HG02571 (cell line): ENCODE measurements at regions not wholly inside any gene's neighbourhood (a gene's known extent, or its start where the extent isn't known, plus 50 kb on each side); places are given as distances from the start of the nearest gene placed in this dataset.

Source experiments
- ATAC-seq: cut with Tn5 transposase; IDR thresholded peaks from one replicate; pipeline ENCODE4 v1.9.1; 2021; ENCODE audit warnings: mild to moderate bottlenecking, moderate library complexity; ENCODE audit not compliant: unreplicated experiment

- no peak for ATAC-seq
Measured at GRCh38 chr9:73643379-73644013, 491.8 kb downstream of the ANXA1 start.

DNA sequence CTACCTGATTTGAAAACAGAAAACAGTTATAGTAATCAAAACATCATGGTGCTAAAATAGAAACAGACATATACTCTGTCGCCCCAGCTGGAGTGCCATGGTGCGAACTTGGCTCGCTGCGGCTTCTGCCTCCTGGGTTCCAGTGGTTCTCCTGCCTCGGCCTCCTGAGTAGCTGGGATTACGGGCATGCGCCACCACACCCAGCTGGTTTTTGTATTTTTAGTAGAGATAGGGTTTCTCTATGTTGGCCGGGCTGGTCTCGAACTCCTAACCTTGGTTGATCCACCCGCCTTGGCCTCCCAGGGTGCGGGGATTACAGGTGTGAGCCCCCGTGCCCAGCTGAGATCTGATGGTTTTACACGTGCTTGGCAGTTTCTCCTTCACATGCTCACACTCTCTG, 495.9 kb downstream of the ANXA1 start:
- ATAC-seq = no peak

DNA sequence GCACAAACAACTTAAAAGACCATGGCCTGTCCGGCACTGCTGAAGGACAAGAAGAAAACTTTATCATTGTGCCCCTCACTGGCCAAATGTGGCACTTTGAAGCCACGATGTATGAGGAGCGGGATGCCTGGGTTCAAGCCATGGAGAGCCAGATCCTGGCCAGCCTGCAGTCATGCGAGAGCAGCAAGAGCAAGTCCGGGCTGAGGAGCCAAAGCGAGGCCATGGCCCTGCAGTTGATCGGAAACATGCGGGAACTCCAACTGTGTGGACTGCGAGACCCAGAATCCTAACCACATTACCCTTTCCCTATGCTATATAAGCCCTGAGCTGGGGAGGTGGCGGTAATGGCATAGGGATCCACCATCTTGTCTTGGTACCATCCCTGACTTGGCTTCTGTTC, 497.9 kb downstream of the ANXA1 start:
- ATAC-seq = no peak

- no peak for ATAC-seq
Measured at GRCh38 chr9:73655363-73655762, 503.7 kb downstream of the ANXA1 start.

DNA sequence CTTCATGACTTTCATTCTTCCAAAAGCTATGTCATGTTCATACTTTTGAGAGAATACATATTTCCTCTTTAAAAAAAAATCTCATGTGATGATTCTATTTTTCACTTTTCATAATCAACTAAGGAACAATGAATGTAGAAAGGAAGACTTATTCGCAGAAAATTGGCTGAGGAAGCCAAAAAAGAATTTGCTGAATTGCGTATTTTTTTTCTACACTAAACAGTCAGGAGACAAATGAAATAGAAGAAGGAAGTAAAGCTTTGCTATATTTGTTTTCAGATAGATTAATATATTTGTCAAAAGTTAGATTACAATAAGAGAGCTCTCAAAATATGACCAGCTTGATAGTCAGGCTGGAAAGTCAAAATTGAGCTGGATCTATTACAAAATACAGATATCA, 504.2 kb downstream of the ANXA1 start:
- no peak for ATAC-seq

- ATAC-seq = no peak
Measured at GRCh38 chr9:73665253-73665652, 513.6 kb downstream of the ANXA1 start.

GRCh38 chr9:73667749-73668148, 516.1 kb downstream of the ANXA1 start:
- no peak for ATAC-seq

DNA sequence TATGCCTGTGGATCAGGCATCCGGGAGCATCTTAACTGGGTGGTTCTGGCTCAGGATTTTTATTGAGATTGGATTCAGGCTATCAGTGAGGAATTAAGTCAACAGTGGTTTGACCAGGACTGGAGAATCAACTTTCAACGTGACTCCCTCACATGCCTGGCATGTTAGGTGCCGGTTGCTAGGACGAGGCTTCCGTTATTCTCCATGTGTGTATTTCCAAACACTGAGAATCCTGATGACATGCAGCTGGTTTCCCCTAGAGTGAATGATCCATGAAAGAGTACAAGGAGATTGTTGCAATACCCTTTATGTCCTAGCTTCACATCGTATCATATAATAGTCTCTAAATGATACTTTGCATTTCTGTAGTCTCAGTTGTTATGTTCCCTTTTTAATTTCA, 529.2 kb downstream of the ANXA1 start:
- no peak for ATAC-seq

DNA sequence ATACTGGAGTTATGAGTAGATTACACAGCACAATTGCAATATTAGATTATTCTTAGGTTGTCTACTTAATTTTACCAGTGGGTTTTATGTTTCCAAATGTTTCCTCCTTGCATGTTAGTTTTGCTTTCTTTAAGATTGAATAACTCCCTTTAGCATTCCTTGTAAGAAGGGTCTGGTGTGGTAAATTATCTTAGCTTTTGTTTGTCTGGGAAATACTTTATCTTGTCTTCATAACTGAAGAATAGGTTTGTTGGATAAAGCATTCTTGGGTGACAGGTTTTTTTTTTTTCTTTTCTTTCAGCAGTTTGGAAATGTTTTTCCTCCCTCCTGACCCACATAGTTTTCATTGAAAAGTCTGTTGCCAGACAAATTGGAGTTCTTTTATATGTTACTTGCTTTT, 531.1 kb downstream of the ANXA1 start:
- no peak for ATAC-seq

- ATAC-seq = no peak
Measured at GRCh38 chr9:73683862-73684591, 532.4 kb downstream of the ANXA1 start.

- ATAC-seq = no peak
Measured at GRCh38 chr9:73684601-73685000, 532.9 kb downstream of the ANXA1 start.

GRCh38 chr9:73685786-73686185, 534.1 kb downstream of the ANXA1 start:
- ATAC-seq = no peak

- no peak for ATAC-seq
Measured at GRCh38 chr9:73689051-73689870, 537.6 kb downstream of the ANXA1 start.

DNA sequence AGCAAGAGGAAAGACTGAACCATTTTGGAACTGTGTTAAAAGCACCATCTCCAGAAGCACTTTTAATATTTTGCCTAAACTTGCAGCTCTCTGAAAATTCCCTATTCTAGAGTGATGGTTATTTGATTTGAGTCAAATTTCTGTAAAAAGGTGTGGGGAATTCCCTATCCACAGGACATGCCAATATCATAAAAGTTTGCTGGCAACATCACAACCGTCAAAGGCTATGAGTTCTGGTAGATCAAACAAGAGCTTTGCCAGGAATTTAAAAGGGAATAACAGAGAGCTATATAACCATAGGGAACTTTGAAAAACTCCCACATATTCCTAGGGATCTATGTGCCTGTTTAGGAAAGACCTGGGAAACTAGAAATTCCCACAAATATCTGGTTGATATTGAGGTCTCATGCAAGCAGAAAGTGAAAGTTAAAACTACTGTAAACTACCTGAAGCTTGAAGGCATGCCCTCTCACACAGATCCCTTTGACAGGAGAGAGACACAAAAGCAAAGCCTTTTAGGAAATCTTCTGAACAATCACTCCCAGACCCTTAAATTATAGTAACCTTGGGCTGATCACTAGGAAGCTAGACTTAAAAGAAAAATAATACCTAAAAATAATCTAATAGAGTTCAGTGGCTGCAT, 549.9 kb downstream of the ANXA1 start:
- no peak for ATAC-seq

DNA sequence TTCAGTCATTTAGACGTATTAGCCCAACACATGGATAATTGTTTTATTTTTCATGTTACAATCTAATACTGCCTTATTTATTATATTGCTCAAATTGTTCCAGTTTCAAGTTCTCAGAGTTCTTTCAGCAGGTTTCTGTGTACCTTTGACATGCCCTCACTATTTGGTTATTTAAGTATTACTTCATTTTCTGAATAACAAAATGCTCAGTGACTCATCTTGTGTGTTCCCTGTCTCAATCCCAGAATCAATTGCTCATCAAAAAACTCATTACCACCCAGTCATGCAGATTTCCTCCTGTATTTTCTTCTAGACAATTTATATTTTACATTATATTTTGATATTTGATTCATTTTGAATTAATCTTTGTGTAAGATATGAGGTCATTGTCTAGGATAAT, 562.6 kb downstream of the ANXA1 start:
- no peak for ATAC-seq

- no peak for ATAC-seq
Measured at GRCh38 chr9:73715591-73715990, 563.9 kb downstream of the ANXA1 start.

DNA sequence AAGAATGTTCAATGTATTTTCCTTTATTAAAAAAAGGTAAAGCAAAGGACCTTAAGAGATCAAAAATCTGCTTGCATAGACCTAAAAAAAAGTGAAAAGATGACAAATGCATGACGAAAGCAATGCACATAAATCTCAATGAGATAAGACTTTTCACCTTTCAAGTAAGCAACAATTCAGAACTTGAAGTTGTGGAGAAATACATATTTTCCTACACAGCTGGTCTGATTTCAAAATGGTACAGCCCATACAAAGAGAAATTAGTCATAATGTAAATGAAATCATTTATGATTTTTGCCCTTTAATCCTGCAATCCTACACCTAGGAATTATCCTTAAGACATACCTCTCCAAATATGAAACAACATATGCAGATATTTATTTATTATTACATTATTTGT, 568.0 kb downstream of the ANXA1 start:
- ATAC-seq = no peak

GRCh38 chr9:73720601-73721000, 568.9 kb downstream of the ANXA1 start:
- no peak for ATAC-seq

DNA sequence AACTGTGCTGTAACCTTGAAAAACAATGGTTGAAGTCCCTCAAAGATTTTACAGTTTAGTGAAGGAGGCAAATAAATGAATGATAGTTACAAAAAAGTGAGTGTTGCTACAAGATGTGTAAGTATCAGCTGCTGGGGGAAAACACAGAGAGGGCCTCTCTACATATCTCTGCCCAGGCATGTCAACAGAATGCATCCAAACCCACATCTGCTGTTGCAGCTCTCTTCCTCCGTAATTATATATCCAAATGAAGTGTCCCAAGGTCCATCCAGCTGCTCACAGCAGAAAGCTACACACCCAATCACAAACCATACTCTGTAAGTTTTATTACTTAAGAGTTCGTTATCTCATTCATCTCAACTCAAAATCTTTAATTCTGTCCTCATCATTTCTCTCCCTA, 584.6 kb downstream of the ANXA1 start:
- no peak for ATAC-seq

- no peak for ATAC-seq
Measured at GRCh38 chr9:73738741-73739530, 587.3 kb downstream of the ANXA1 start.

DNA sequence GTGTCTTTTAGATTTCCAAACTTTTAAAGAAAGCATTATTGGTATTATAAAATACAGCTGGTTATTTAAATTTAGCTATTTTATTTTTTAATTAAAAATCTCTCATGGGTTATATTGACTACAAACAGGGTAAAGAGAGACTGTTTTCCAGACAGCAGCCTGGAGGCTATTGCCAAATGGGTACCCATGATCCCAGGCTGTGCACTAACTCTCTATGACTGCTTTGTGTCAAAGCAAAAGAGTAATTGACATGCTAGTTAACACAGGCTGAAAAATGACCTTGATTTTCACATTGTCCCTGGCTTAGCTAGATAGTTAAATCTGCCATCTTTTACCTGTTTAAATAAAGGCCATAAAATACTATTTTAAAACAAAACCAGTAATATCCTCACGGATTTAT, 589.7 kb downstream of the ANXA1 start:
- ATAC-seq = no peak
